Urothelium cell line (cell line): ENCODE measurements at regions not wholly inside any gene's neighbourhood (a gene's known extent, or its start where the extent isn't known, plus 50 kb on each side); places are given as distances from the start of the nearest gene placed in this dataset.

ENCODE experiments used
- DNase-seq: peaks from one replicate; pipeline ENCODE4 v3.0.0; 2011; ENCODE audit warnings: low spot score, mixed read lengths
- FAIRE-seq: peaks from 2 replicates; lab custom pipeline; 2011; peaks lifted over from hg19 to GRCh38; lab: Jason Lieb, UNC

- DNase-seq, result no peak
- FAIRE-seq, result no peak
Observed at GRCh38 chr1:38616846-38617245, 242.7 kb downstream of the RRAGC start.

- FAIRE-seq, result no peak
- no peak for DNase-seq
Observed at GRCh38 chr1:38615680-38616079, 243.9 kb downstream of the RRAGC start.

- FAIRE-seq, result no peak
Observed at GRCh38 chr1:38614861-38615260, 244.7 kb downstream of the RRAGC start.

GRCh38 chr1:38613996-38614395, 245.6 kb downstream of the RRAGC start:
- FAIRE-seq, result no peak

More at GRCh38 chr1:38614861-38615260, 244.7 kb downstream of the RRAGC start:
- no peak for DNase-seq

GRCh38 chr1:38612951-38613350, 246.6 kb downstream of the RRAGC start:
- FAIRE-seq (no peak), DNase-seq (no peak)

More at GRCh38 chr1:38613996-38614395, 245.6 kb downstream of the RRAGC start:
- no peak for DNase-seq

- no peak for FAIRE-seq
- DNase-seq, result no peak
Observed at GRCh38 chr1:38611664-38612211, 247.8 kb downstream of the RRAGC start.

DNA sequence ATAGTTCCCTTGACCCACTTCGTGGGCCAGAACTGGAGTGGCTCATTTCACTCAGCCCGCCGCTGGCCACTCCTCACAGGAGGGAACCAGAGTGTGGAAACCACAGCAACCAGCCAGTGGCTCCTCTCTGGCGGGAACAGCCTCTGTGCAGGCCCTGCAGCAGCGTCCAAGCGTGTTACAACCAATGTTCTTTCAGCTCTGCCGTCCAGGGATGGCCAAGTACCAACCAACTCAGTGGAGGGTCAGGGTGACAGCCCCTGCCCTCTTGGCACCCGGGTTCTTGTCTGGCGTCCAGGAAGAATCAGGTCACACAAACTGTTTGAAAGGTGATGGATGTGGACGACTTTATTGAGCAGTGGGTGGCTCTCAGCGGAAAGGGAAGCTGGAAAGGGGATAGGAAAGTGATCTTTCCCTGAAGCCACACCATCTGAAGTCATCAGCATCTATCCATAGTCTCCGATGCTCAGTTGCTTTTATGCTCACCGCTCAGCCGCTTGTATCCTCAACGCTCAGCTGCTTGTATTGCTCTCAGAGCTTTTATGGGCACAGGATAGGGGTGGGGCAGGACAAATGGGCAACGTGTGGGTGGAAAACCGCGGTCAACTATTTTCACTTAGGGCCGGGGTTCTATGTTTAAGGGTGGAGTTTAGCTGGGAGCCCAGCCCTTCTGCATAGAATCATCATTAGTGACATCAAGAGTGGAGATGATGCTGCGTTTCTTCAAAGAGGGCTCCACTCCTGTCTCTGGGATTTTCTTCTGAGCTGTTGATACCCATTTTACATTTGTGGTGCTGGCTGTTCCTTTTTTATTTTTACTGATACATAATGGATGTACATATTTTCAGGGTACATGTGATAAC, 250.2 kb downstream of the RRAGC start:
- FAIRE-seq, result no peak
- DNase-seq, result no peak

DNA sequence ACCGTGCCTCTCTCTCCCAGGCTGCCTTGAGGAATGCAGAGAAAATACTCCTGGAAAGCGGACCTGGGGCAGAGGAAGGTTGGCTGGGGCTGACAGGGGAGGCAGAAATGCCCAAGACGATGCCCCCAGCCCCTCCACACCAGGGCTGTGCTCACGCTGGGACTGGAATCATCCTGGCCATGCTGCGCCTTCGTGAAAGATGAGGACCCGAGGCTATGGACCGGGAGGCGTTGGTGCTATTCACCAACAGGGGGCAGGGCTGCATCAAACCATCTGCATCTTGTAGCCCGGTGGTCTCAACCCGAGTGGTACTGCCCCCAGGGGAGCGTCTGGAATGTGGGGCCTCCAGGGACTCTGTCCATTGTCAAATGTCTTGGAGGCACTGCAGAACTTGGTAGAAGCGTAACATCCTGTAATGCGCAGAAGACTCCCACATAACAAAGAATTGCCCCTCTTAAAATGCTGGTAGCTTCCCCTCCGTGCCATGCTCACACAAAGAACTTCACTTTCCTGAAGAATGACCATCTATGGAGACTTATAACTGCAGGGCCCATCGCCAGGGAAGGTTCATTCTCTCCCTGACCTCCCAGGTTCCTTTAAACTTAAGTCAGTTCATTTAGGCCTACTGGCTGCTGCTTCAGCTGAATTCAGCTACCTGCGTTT, 251.2 kb downstream of the RRAGC start:
- peak; percentile 30 for DNase-seq
- no peak for FAIRE-seq

- no peak for DNase-seq
Observed at GRCh38 chr1:38607526-38607925, 252.0 kb downstream of the RRAGC start.

GRCh38 chr1:38605063-38605462, 254.5 kb downstream of the RRAGC start:
- FAIRE-seq (no peak), DNase-seq (no peak)

More at GRCh38 chr1:38607526-38607925, 252.0 kb downstream of the RRAGC start:
- no peak for FAIRE-seq

GRCh38 chr1:38603907-38604306, 255.7 kb downstream of the RRAGC start:
- DNase-seq (no peak), FAIRE-seq (no peak)

- DNase-seq (no peak), FAIRE-seq (no peak)
Observed at GRCh38 chr1:38600905-38601304, 258.7 kb downstream of the RRAGC start.

DNA sequence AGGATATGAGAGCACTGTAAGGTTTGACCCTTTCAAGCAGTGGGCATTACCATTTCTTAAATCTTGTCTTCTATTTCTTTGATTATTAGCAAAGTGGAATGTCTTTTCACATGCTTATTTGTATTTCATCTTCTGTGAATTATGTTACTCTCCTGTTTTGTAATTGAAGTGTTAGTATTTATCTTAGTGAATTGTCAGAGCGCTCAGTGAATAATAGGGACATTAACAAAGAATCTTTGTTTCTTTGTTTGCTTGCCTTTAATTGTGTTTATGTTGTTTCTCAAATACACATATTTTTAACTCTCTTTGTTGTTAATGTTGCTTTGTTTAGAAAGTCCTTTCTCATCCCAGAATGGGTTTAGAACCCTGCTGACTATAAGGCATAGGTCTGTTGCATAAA, 259.3 kb downstream of the RRAGC start:
- no peak for FAIRE-seq
- no peak for DNase-seq

GRCh38 chr1:38598118-38598517, 261.5 kb downstream of the RRAGC start:
- DNase-seq, result no peak
- no peak for FAIRE-seq

GRCh38 chr1:38589036-38589435, 270.5 kb downstream of the RRAGC start:
- FAIRE-seq, result no peak
- DNase-seq, result no peak

DNA sequence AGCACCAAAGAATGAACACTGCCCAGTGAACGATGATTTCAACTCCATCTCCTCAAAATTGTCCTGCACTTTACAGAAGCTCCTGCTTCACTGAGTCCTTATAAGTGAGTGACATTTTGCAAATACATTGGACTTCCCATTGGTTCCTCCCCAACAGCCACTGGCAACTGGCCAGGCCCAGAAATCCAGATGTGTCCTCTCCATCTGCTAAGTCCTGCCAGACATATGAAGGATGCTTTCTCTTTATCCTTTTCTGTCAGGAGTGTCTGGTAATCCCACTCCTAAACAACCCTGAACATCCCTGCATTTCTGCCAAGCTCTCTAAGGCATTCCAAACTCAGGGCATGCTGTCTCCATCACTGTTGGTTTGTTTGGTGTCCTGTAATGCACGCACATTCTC, 271.8 kb downstream of the RRAGC start:
- no peak for DNase-seq
- FAIRE-seq, result no peak

- DNase-seq, result peak; percentile 68
- no peak for FAIRE-seq
Observed at GRCh38 chr1:38586993-38587646, 272.5 kb downstream of the RRAGC start.

DNA sequence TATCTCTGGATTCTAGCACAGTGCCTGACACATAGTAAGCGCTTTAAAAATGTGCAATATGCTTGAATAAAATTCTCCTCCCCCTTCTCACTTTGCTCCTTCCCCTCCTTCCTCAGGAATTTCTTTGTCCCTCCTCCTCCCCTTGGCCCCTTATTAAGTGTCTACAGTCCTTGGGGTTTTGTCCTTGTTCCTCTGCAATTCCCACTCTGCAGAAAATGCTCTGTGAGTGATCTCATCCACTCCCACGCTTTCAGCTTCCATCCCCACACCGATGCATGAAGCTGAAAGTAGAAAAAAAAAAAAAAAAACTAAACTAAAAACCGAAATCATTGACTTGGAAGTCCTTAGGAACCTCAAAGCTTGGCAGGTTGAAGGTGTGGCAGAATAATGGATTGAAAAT, 273.6 kb downstream of the RRAGC start:
- FAIRE-seq (no peak), DNase-seq (no peak)

DNA sequence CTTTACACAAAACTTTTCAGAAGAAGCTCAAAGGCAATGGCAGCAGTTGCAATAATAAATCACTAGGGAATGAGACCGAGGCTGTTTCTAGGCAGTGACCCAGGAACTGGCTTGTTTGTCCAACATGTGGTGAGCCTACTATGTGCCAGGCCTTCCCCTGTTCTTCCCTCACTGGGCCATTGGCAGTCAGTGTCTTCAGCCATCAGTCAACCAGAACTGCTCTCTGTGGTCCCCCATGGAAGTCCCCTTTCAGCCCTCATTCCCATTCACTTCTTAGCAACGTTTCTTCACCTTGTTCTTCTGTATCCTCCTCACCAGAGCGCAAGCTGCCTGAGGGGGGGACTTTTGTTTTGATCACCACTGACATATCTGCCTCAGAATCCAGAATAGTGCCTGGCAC, 274.1 kb downstream of the RRAGC start:
- DNase-seq, result no peak
- FAIRE-seq, result no peak

GRCh38 chr1:38584448-38585355, 274.9 kb downstream of the RRAGC start:
- FAIRE-seq, result no peak

More at GRCh38 chr1:38584448-38585355, 274.9 kb downstream of the RRAGC start:
- no peak for DNase-seq
